C4-2B (cell line): ENCODE measurements at regions not wholly inside any gene's neighbourhood (a gene's known extent, or its start where the extent isn't known, plus 50 kb on each side); places are given as distances from the start of the nearest gene placed in this dataset.

Source experiments
- ZFX ChIP-seq: fragments of 450-650 bp; IDR thresholded peaks from 2 replicates; pipeline ENCODE4 v1.6.1; 2017
- TF ChIP-seq, protein P1 (sequence below): fragments of 450-650 bp; conservative IDR thresholded peaks from 2 replicates; pipeline ENCODE4 v1.5.1; 2017; ENCODE audit warnings: mild to moderate bottlenecking

DNA sequence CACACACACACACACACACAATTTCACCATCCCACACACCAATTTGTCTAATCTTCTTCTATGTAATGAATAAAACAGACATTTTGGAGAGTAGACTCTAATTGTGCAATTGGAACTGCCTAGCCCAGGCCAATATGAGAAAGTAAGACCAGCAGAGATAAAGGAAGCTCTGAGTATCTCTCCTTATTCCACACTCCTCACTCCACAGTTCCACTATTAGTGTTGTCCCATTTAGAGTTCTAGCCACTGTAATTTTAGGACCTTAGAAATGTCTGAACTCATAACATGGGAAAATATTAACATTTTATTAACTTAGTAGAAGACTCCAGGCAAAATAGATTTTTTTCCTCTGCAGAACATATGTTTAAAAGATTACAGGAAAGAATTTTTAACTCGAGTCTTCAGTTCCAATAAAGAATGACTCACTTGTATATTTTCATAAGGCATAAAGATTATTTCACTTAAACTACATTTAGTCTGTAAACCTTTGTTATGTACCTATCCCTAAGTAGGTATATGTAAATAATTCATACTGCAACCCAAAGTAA lies 297.6 kb upstream of the INTU start:
- TF ChIP-seq, protein P1, sequence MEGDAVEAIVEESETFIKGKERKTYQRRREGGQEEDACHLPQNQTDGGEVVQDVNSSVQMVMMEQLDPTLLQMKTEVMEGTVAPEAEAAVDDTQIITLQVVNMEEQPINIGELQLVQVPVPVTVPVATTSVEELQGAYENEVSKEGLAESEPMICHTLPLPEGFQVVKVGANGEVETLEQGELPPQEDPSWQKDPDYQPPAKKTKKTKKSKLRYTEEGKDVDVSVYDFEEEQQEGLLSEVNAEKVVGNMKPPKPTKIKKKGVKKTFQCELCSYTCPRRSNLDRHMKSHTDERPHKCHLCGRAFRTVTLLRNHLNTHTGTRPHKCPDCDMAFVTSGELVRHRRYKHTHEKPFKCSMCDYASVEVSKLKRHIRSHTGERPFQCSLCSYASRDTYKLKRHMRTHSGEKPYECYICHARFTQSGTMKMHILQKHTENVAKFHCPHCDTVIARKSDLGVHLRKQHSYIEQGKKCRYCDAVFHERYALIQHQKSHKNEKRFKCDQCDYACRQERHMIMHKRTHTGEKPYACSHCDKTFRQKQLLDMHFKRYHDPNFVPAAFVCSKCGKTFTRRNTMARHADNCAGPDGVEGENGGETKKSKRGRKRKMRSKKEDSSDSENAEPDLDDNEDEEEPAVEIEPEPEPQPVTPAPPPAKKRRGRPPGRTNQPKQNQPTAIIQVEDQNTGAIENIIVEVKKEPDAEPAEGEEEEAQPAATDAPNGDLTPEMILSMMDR, result no peak
- no peak for TF ChIP-seq ZFX
